NCI-H460 (cell line): ENCODE measurements at regions not wholly inside any gene's neighbourhood (a gene's known extent, or its start where the extent isn't known, plus 50 kb on each side); places are given as distances from the start of the nearest gene placed in this dataset.
"Not testable (repeated sequence)": the region's sequence is repeated elsewhere in the genome, so short reads cannot be mapped to it uniquely, and the experiment has no call there.

ENCODE experiments used
- DNase-seq: peaks from one replicate; pipeline ENCODE4 v3.0.0-alpha.2; 2016; ENCODE audit warnings: low read depth; ENCODE audit errors: extremely low read depth

DNA sequence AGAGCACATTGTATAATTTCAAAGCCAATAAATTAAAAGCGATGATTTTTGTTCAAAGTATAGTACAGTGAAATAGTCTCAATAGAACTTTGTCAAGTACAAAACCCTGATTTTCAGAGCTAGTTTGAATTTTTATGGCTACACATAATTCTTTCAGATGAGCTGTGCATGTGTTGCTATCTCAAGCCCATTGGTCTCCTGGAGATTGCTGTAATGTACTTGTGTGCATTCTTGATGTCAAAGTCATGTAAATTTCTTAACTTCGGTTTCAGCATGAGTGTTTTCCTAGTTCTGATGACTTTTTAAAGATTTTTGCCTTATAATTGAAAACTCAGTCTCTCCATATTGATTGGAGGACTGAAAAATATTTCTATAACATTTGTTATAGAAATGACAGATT lies 200.8 kb downstream of the CEP135 start:
- no peak for DNase-seq

DNA sequence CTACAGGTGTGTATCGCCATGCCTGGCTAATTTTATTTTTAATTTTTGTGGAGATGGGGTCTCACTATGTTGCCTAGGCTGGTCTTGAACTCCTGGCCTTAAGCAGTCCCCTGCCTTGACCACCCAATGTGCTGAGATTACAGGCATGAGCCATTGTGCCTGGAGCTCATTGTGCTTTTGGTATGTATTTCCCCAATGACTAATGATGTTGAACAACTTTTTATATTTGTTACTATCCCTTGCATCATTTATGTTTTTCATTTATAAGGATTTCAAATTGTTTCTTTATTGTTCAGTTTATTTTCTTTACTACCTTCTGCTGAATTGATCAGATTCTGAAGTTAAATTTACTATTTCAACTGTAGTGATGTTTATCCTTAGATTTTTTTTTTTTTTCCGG lies 199.7 kb downstream of the CEP135 start:
- peak; percentile 2 for DNase-seq

GRCh38 chr4:56147371-56147770 lies 198.6 kb downstream of the CEP135 start:
- DNase-seq, result peak; percentile 2

GRCh38 chr4:56146956-56147355 lies 198.2 kb downstream of the CEP135 start:
- no peak for DNase-seq

GRCh38 chr4:56142088-56142487 lies 193.3 kb downstream of the CEP135 start:
- no peak for DNase-seq

- DNase-seq, result no peak
Measured at GRCh38 chr4:56139241-56139827, 190.6 kb downstream of the CEP135 start.

GRCh38 chr4:56134834-56135233 lies 186.1 kb downstream of the CEP135 start:
- not testable (repeated sequence) for DNase-seq

DNA sequence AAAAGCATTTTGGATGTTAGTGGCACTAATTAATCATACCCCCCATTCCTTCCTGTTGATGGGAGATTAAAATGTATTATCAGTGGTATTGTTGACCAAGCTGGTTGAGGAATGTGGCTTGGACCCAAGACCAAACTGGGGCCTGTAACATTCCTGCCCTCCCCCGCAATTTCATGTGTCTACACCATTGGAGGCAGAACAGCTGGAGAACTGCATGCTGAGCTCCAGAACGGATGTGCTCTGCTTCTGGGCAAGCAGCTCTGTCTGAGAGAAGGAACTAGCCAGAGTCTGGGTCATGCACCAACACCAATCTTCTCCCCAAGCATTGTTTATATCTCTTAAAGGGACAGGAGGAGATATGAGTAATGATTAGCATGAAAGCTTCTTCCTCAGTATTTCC lies 185.5 kb downstream of the CEP135 start:
- no peak for DNase-seq

GRCh38 chr4:56132835-56133234 lies 184.1 kb downstream of the CEP135 start:
- no peak for DNase-seq

- not testable (repeated sequence) for DNase-seq
Measured at GRCh38 chr4:56132188-56132587, 183.4 kb downstream of the CEP135 start.

DNA sequence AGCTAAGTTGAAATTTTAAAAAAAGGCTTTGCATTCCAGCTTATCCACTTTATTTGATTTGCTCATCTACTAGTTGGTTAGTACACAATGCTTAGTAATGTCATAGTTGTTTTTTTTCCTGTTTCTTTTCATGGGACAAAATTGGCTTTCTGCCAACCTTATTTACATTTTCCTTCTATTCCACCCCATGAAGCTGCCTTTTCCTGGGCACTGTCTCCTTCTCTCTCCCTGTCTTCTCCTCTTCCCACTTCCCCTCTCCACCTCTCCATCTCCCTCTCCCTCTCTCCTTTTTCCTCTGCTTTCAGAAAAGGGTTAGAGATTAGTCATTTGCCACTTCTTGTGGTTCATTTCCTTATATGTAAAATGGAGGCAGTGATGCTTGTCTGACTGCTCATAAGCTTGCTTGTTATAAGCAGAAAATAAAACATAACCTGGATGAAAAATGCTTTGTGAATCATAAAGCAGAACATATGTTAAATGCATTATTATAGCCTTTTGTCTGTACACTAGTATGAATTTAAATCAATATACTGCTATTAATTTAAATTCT lies 181.9 kb downstream of the CEP135 start:
- no peak for DNase-seq

GRCh38 chr4:56129431-56129861 lies 180.7 kb downstream of the CEP135 start:
- DNase-seq, result no peak

GRCh38 chr4:56128213-56128612 lies 179.5 kb downstream of the CEP135 start:
- DNase-seq, result no peak

GRCh38 chr4:56127716-56128115 lies 179.0 kb downstream of the CEP135 start:
- DNase-seq, result no peak

GRCh38 chr4:56123547-56123946 lies 174.8 kb downstream of the CEP135 start:
- no peak for DNase-seq

DNA sequence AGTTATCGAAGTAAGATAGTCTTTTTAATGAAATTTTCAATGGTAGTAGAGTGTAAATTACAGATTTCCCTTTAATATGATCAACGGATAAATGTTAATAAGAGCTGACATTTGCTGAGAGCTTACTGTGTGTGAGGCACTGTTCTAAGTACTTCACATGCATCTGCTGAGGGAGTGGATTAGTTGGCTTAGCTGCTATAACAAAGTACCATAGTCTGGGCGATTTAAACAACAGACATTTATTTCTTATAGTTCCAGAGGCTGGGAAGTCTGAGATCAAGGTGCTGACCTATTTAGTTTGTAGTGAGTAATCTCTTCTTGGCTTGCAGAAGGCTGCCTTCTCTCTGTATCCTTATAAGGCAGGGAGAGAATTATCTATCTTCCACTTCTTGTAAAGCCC lies 174.3 kb downstream of the CEP135 start:
- DNase-seq, result no peak

DNA sequence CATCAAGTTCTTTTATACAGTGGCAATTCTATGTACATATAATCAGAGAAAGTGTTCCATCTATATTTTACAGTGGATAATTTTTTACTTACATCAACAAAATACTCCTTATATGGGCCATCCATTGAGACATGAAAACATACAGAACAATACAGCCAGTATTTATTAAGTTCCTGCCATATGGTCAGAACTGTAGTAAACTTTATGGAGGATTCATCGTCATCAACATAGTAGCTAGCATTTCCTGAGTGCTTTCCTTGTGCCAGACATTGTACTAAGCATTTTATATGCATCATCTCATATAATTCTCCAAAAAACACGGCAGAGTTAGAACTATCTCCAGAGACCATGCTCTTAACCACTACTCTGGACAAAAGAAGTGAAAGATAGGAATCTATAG lies 170.1 kb downstream of the CEP135 start:
- DNase-seq, result no peak

- DNase-seq, result no peak
Measured at GRCh38 chr4:56118055-56118454, 169.3 kb downstream of the CEP135 start.

DNA sequence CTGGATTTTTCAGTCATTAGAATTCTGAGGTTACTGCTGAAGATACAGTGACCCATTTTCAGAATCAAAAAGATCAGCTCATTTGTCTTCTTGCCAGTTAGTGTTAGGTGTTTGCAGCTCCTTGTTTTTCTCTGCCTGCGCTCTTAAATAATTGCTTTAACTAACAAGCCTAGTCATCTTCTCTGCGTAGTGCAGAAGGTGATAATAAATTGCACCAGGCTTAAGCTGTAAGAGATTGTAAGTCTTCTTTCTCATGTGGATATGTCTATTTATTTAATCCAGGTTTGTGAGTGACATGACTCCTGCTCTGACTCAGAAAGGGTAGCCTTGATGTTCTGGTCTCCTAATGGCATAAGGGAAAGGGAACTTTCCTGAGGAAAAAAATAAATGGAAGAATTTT lies 167.2 kb downstream of the CEP135 start:
- no peak for DNase-seq

DNA sequence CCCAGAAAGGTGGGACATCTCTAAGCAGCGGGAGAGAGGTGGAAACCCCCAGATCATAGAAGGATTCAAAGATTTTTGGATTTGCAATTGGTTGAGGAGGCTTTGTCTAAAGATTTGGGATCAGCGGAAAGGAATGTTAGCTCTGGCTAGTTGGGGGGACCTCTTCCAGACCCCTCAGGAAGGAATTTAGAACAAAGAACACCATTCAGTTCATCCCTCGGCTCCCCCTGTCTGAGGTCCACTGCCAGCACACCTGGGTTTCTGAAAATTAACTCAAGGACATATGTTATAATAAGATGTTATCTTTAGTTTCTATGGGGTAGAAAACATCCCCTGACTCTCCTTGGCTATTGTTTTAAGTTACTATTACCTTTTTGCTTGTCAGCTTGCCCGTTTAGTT lies 163.6 kb downstream of the CEP135 start:
- DNase-seq, result no peak

DNA sequence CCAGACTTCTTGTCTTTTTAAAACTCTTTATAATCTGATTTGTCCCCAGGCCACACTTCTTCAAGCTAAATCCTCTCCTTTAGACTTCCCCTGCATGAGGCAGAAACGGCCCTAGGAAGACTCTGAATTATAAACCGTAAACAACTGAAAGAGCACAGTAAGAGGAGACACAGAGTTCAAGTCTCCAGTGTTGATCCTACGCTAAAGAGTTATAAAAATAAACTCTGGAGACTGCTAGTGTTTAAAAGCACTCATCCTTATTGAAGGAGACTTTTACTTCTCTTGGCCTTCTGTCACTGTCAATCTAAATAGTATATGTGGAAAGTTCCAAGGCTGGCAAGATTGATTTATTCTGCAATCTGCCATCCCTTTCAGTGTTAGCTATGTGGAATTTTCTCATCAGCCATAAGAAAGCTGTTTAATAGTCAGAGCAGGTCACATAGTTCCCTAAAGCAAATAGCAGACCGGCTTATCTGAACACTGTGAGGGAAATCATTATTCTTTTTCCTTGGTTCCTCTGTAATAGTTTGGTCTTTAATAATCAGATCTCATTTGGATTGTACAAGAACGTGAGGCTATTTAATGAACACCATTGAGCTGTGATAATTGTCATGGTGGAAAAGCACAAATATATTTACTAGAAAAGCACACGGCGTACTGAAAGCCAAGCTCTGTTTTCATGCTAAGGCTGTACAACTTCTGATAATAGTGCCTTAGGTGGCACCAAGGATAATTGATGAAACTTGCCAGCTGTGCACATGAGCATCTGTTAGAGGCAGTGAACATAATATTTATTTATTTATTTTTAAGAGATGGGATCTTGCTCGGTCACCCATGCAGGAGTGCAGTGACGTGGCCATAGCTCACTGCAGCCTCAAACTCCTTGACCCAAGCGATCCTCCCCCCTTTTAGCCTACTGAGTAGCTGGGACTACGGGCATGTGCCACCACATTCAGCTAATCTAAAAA lies 157.7 kb downstream of the CEP135 start:
- DNase-seq, result no peak

DNA sequence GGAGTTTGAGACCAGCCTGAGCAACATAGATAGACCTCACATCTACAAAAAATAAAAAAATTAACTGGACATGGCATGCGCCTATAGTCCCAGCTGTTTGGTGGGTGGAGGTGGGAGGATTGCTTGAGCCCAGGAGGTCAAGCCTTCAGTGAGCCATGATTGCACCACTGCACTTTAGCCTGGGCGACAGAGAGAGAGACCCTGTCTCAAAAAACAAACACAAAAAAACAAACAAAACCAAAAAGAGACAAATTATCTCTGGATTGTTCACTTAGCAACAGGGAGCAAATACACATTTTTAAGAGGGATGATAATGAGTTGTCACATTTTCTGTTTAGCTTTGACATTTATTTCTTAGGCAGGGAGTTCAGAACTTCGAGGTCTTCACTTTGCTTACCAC lies 155.4 kb downstream of the CEP135 start:
- no peak for DNase-seq
